Stomach (tissue), 4 donors: ENCODE measurements at regions not wholly inside any gene's neighbourhood (a gene's known extent, or its start where the extent isn't known, plus 50 kb on each side); places are given as distances from the start of the nearest gene placed in this dataset.

Experiments used
- EP300 ChIP-seq: sonication (generic); formaldehyde crosslinking; IDR thresholded peaks from one replicate; pipeline ENCODE4 v1.6.1; 2017; ENCODE audit warnings: antibody characterized with exemption
- POLR2A ChIP-seq, 4 donors: fragments of 450-650 bp; IDR thresholded peaks; one replicate each; pipeline ENCODE4 v1.6.1; 2016; ENCODE audit warnings: antibody characterized with exemption in 4 of 4, control low read depth in 2 of 4, mild to moderate bottlenecking in 1 of 4, moderate library complexity in 1 of 4
- POLR2AphosphoS5 ChIP-seq, 3 donors: sonication (generic); formaldehyde crosslinking; IDR thresholded peaks; one replicate each; pipeline ENCODE4 v1.6.1; 2016; ENCODE audit warnings: antibody characterized with exemption in 3 of 3
- TF ChIP-seq, protein P1 (sequence below), 7 experiments: fragments of 450-650 bp in 4 of 7; fragments of 200-600 bp in 3 of 7; sonication (generic) in 3 of 7; IDR thresholded peaks; one replicate each; pipeline ENCODE4 v1.5.1; 2016 to 2019; ENCODE audit warnings: antibody characterized with exemption in 7 of 7, control low read depth in 2 of 7, mild to moderate bottlenecking in 1 of 7

- TF ChIP-seq, protein P1, sequence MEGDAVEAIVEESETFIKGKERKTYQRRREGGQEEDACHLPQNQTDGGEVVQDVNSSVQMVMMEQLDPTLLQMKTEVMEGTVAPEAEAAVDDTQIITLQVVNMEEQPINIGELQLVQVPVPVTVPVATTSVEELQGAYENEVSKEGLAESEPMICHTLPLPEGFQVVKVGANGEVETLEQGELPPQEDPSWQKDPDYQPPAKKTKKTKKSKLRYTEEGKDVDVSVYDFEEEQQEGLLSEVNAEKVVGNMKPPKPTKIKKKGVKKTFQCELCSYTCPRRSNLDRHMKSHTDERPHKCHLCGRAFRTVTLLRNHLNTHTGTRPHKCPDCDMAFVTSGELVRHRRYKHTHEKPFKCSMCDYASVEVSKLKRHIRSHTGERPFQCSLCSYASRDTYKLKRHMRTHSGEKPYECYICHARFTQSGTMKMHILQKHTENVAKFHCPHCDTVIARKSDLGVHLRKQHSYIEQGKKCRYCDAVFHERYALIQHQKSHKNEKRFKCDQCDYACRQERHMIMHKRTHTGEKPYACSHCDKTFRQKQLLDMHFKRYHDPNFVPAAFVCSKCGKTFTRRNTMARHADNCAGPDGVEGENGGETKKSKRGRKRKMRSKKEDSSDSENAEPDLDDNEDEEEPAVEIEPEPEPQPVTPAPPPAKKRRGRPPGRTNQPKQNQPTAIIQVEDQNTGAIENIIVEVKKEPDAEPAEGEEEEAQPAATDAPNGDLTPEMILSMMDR (IDR thresholded peaks at IDR 0.05) = no peak
- TF ChIP-seq POLR2A (IDR thresholded peaks at IDR 0.05) (no peak), POLR2AphosphoS5 (IDR thresholded peaks at IDR 0.05) (no peak), EP300 (no peak)
These were observed 328.1 kb downstream of the ATP23 start for GRCh38 chr12:58269476-58269875.
